SW480 (cell line): ENCODE measurements at regions not wholly inside any gene's neighbourhood (a gene's known extent, or its start where the extent isn't known, plus 50 kb on each side); places are given as distances from the start of the nearest gene placed in this dataset.

Experiments
- DNase-seq: peaks from one replicate; pipeline ENCODE4 v3.0.0-alpha.2; 2016; ENCODE audit warnings: low spot score

GRCh38 chr6:134866563-134866962 lies 83.3 kb downstream of the ALDH8A1 start:
- DNase-seq = no peak

- no peak for DNase-seq
These were observed 85.3 kb downstream of the ALDH8A1 start for GRCh38 chr6:134864558-134864957.

GRCh38 chr6:134863763-134864510 lies 86.0 kb downstream of the ALDH8A1 start:
- no peak for DNase-seq

- DNase-seq = no peak
These were observed 95.5 kb downstream of the ALDH8A1 start for GRCh38 chr6:134854366-134854765.

GRCh38 chr6:134853111-134854055 lies 96.5 kb downstream of the ALDH8A1 start:
- DNase-seq = peak; percentile 94

GRCh38 chr6:134851548-134851947 lies 98.4 kb downstream of the ALDH8A1 start:
- DNase-seq = no peak

GRCh38 chr6:134850721-134851305 lies 99.1 kb downstream of the ALDH8A1 start:
- peak; percentile 74 for DNase-seq

GRCh38 chr6:134849920-134850447 lies 99.9 kb downstream of the ALDH8A1 start:
- no peak for DNase-seq

GRCh38 chr6:134848076-134848475 lies 101.8 kb downstream of the ALDH8A1 start:
- DNase-seq = no peak

- DNase-seq = no peak
These were observed 103.0 kb downstream of the ALDH8A1 start for GRCh38 chr6:134846865-134847264.

- no peak for DNase-seq
These were observed 103.9 kb downstream of the ALDH8A1 start for GRCh38 chr6:134846031-134846430.

GRCh38 chr6:134844120-134844519 lies 105.8 kb downstream of the ALDH8A1 start:
- no peak for DNase-seq

GRCh38 chr6:134840086-134840867 lies 109.6 kb downstream of the ALDH8A1 start:
- no peak for DNase-seq

- DNase-seq = no peak
These were observed 113.9 kb downstream of the ALDH8A1 start for GRCh38 chr6:134835993-134836392.

GRCh38 chr6:134830940-134831339 lies 119.0 kb downstream of the ALDH8A1 start:
- DNase-seq = no peak

- no peak for DNase-seq
These were observed 119.7 kb downstream of the ALDH8A1 start for GRCh38 chr6:134830194-134830593.

- no peak for DNase-seq
These were observed 121.3 kb downstream of the ALDH8A1 start for GRCh38 chr6:134828641-134829040.

GRCh38 chr6:134826889-134827737 lies 122.8 kb downstream of the ALDH8A1 start:
- DNase-seq = no peak

- DNase-seq = no peak
These were observed 126.2 kb downstream of the ALDH8A1 start for GRCh38 chr6:134823710-134824034.

GRCh38 chr6:134822920-134823709 lies 126.8 kb downstream of the ALDH8A1 start:
- DNase-seq = peak; percentile 68
